Activated B cell treated with CpG ODN at 0.5 μM for 24 hours (primary cell): ENCODE measurements at regions not wholly inside any gene's neighbourhood (a gene's known extent, or its start where the extent isn't known, plus 50 kb on each side); places are given as distances from the start of the nearest gene placed in this dataset.

Experiments used
- ATAC-seq: fragments of 200-7000 bp; cut with Tn5 transposase; one replicate; pipeline ENCODE4 v1.10.0; 2021; ENCODE audit warnings: low read depth, mild to moderate bottlenecking, moderate library complexity
- CTCF ChIA-PET: fragments of 350-600 bp; sonication (Branson Sonifier 250); formaldehyde crosslinking; loops from one replicate; lab custom pipeline; 2021; ENCODE audit warnings: antibody characterized with exemption; lab: Charles Lee
- POLR2A ChIA-PET: fragments of 350-600 bp; sonication (Branson Sonifier 250); formaldehyde crosslinking; loops from one replicate; lab custom pipeline; 2021; ENCODE audit warnings: antibody characterized with exemption; lab: Charles Lee
- DNase-seq: peaks from one replicate; pipeline ENCODE4 v3.0.0; 2022
- H3K27ac Mint-ChIP-seq: one replicate; pipeline ENCODE4 v1.8.0; 2020; ENCODE audit warnings: mixed read lengths
- H3K27me3 Mint-ChIP-seq: one replicate; pipeline ENCODE4 v1.8.0; 2021; ENCODE audit warnings: mixed read lengths
- H3K36me3 Mint-ChIP-seq: one replicate; pipeline ENCODE4 v1.8.0; 2021; ENCODE audit warnings: low read depth, mixed read lengths
- H3K4me1 Mint-ChIP-seq: one replicate; pipeline ENCODE4 v1.8.0; 2021; ENCODE audit warnings: mixed read lengths
- H3K4me3 Mint-ChIP-seq: one replicate; pipeline ENCODE4 v1.8.0; 2020; ENCODE audit warnings: mild to moderate bottlenecking, mixed read lengths
- H3K9me3 Mint-ChIP-seq: one replicate; pipeline ENCODE4 v1.8.0; 2020; ENCODE audit warnings: mixed read lengths
- CTCF ChIP-seq: fragments of 200-600 bp; IDR thresholded peaks from one replicate; pipeline ENCODE4 v1.8.0; 2022; ENCODE audit warnings: antibody characterized with exemption, mild to moderate bottlenecking
- intact Hi-C: fragments of 100-400 bp; cut with micrococcal nuclease; formaldehyde crosslinking; loops from one replicate; pipeline ENCODE4 v1.15.1; 2024

GRCh38 chr10:3241274-3241921 is 68.8 kb upstream of the PITRM1 start:
- H3K27ac Mint-ChIP-seq: no peak overlapping the region
- CTCF ChIA-PET: interaction anchor here (2.1 kb wide), 1 partner anchor 1416 kb away, joined by 21 read pairs; no protein-coding TSS in a partner anchor
- intact Hi-C loops: loop anchor here (5.0 kb wide), 1 partner anchor 696 kb away; no protein-coding TSS in a partner anchor

GRCh38 chr10:3239920-3240894 is 67.6 kb upstream of the PITRM1 start:
- Mint-ChIP-seq H3K4me3 (no peak overlapping the region), H3K27ac (no peak overlapping the region), H3K4me1 (peaks cover 5% of the 10 kb centered on the region), H3K36me3 (no peaks in the 10 kb centered on the region), H3K27me3 (peaks cover 6% of the 10 kb centered on the region), H3K9me3 (no peaks in the 10 kb centered on the region)
- intact Hi-C loops: loop anchor here (1.0 to 5.0 kb wide), 5 partner anchors 43 to 1527 kb away; no protein-coding TSS in a partner anchor
- ATAC-seq (no peak), DNase-seq (no peak)
- CTCF ChIA-PET: interaction anchor here (0.6 to 2.1 kb wide), 10 partner anchors 29 to 1854 kb away, joined by 3 to 21 read pairs (median 3); partner anchors contain the start of gene AKR1C3
- POLR2A ChIA-PET: interaction anchor here (1.4 kb wide), 1 partner anchor 545 kb away, joined by 3 read pairs; the partner anchor contains the start of gene KLF6
- TF ChIP-seq CTCF: no peak

More at GRCh38 chr10:3241274-3241921, 68.8 kb upstream of the PITRM1 start:
- H3K36me3 Mint-ChIP-seq: no peaks in the 10 kb centered on the region
- H3K9me3 Mint-ChIP-seq: no peaks in the 10 kb centered on the region
- DNase-seq (no peak), ATAC-seq (no peak)
- peaks cover 6% of the 10 kb centered on the region for H3K27me3 Mint-ChIP-seq
- POLR2A ChIA-PET: no interaction called here
- no peak overlapping the region for H3K4me3 Mint-ChIP-seq
- no peak for TF ChIP-seq CTCF
- H3K4me1 Mint-ChIP-seq: peaks cover 5% of the 10 kb centered on the region

- Mint-ChIP-seq H3K27ac (no peak overlapping the region), H3K4me3 (no peak overlapping the region)
Observed at GRCh38 chr10:3239066-3239919, 66.7 kb upstream of the PITRM1 start.

More at GRCh38 chr10:3239066-3239919, 66.7 kb upstream of the PITRM1 start:
- TF ChIP-seq CTCF: no peak
- ChIA-PET CTCF (interaction anchor here (0.6 to 2.4 kb wide), 11 partner anchors 134 to 1855 kb away, joined by 3 to 21 read pairs (median 4); partner anchors contain the start of gene AKR1C3), POLR2A (interaction anchor here (1.4 kb wide), 1 partner anchor 546 kb away, joined by 3 read pairs; the partner anchor contains the start of gene KLF6)
- peaks cover 5% of the 10 kb centered on the region for H3K4me1 Mint-ChIP-seq
- H3K27me3 Mint-ChIP-seq: peaks cover 6% of the 10 kb centered on the region
- no peaks in the 10 kb centered on the region for H3K36me3 Mint-ChIP-seq
- DNase-seq (peak; percentile 66), ATAC-seq (peak; percentile 85)
- intact Hi-C loops: loop anchor here (1.0 to 5.0 kb wide), 4 partner anchors 42 to 1528 kb away; no protein-coding TSS in a partner anchor
- no peaks in the 10 kb centered on the region for H3K9me3 Mint-ChIP-seq
